Subcutaneous abdominal adipose tissue (tissue), 5 donors: ENCODE measurements at regions not wholly inside any gene's neighbourhood (a gene's known extent, or its start where the extent isn't known, plus 50 kb on each side); places are given as distances from the start of the nearest gene placed in this dataset.
"Not testable (repeated sequence)": the region's sequence is repeated elsewhere in the genome, so short reads cannot be mapped to it uniquely, and the experiment has no call there.

Experiments used
- H3K27ac ChIP-seq: one replicate; pipeline ENCODE4 v1.7.0; 2013; ENCODE audit warnings: low read depth, mild to moderate bottlenecking, inconsistent platforms, low read length, moderate library complexity
- H3K27me3 ChIP-seq, 5 donors: one replicate each; pipeline ENCODE4 v1.7.0; 2013; ENCODE audit warnings: low read length in 5 of 5, inconsistent platforms in 1 of 5; ENCODE audit not compliant: control insufficient read depth in 5 of 5, insufficient read depth in 4 of 5
- H3K36me3 ChIP-seq, 5 donors: one replicate each; pipeline ENCODE4 v1.7.0; 2013; ENCODE audit warnings: low read length in 5 of 5; ENCODE audit not compliant: control insufficient read depth in 5 of 5, insufficient read depth in 5 of 5
- H3K4me1 ChIP-seq, 5 donors: one replicate each; pipeline ENCODE4 v1.7.0; 2013; ENCODE audit warnings: low read length in 5 of 5, mild to moderate bottlenecking in 3 of 5, moderate library complexity in 1 of 5; ENCODE audit not compliant: control insufficient read depth in 5 of 5, insufficient read depth in 5 of 5
- H3K4me3 ChIP-seq, 5 donors: one replicate each; pipeline ENCODE4 v1.7.0; 2013; ENCODE audit warnings: low read length in 5 of 5, low read depth in 1 of 5
- H3K9ac ChIP-seq, 5 donors: one replicate each; pipeline ENCODE4 v1.7.0; 2013; ENCODE audit warnings: low read length in 5 of 5, mild to moderate bottlenecking in 4 of 5, moderate library complexity in 3 of 5
- H3K9me3 ChIP-seq, 5 donors: one replicate each; pipeline ENCODE4 v1.7.0; 2013; ENCODE audit warnings: low read length in 5 of 5; ENCODE audit not compliant: control insufficient read depth in 5 of 5
- donor health status: healthy.
- donor health status: healthy.
- donor health status: healthy.
- donor health status: healthy.
- donor health status: healthy.

GRCh38 chr2:40665493-40666232 lies 213.8 kb upstream of the SLC8A1 start:
- Histone ChIP-seq H3K27ac (no peak overlapping the region), H3K9me3 (no peaks in the 10 kb centered on the region), H3K27me3 (no peaks in the 10 kb centered on the region), H3K4me1 (peaks cover 0 to 8% (median 0%) of the 10 kb centered on the region in 5 donors), H3K4me3 (no peak overlapping the region), H3K36me3 (no peaks in the 10 kb centered on the region), H3K9ac (no peak overlapping the region)

DNA sequence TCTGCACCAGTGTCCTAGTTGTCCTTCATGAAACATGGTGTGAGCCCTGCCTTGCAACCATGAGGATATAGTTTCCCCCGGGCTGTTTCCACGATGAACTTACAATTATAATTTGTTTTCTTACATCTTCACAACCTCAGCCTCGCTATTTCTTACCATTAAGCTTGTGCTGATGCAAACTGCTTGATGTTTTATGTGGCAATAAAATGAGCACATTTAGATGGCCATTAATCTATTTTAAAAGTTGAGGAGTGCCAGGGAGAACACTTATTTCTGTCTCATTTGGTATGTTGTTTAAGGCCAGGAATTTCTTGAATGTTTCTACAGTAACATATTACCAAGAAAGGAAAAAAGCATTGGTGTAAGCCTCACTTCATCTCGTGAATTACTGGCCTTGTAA lies 214.5 kb upstream of the SLC8A1 start:
- Histone ChIP-seq H3K36me3 (no peaks in the 10 kb centered on the region), H3K9ac (no peak overlapping the region), H3K9me3 (no peaks in the 10 kb centered on the region), H3K27me3 (no peaks in the 10 kb centered on the region), H3K27ac (no peak overlapping the region), H3K4me1 (peaks cover 0 to 8% (median 0%) of the 10 kb centered on the region in 5 donors), H3K4me3 (no peak overlapping the region)

DNA sequence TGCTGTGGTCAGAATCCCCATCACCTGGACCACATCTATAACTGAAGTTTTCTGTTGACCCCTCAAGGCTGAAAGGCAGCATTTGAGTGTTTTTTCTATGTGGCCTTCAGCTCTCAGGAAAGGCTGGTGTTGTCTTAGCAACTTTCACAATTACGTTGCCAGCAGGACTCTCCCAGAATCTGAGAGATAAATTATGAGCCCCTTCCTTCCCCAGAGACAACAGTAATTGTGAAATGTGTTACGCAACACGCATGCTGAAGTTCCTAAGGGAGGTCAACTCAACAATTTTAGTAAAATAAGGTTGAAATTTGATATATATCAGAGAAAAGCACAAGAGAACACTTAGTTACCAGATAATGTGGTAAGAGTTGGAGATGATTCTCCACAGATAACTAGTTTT lies 216.5 kb upstream of the SLC8A1 start:
- no peak overlapping the region for H3K9ac ChIP-seq
- H3K4me1 ChIP-seq = peaks cover 0 to 8% (median 0%) of the 10 kb centered on the region in 5 donors
- H3K27ac ChIP-seq = peak overlapping the region; percentile 28

GRCh38 chr2:40676134-40676790 lies 224.4 kb upstream of the SLC8A1 start:
- not testable (repeated sequence) for H3K9me3 ChIP-seq, H3K27me3 ChIP-seq, H3K4me1 ChIP-seq, H3K27ac ChIP-seq, H3K36me3 ChIP-seq, H3K4me3 ChIP-seq, H3K9ac ChIP-seq

More for the DNA sequence above, 216.5 kb upstream of the SLC8A1 start:
- no peaks in the 10 kb centered on the region for H3K9me3 ChIP-seq
- H3K27me3 ChIP-seq = no peaks in the 10 kb centered on the region
- no peaks in the 10 kb centered on the region for H3K36me3 ChIP-seq
- no peak overlapping the region for H3K4me3 ChIP-seq

- peaks cover 0 to 4% (median 0%) of the 10 kb centered on the region in 5 donors for H3K4me1 ChIP-seq
- peak overlapping the region in 4 of 5 donors; percentile 28 to 63 (median 38) for H3K4me3 ChIP-seq
- no peaks in the 10 kb centered on the region for H3K36me3 ChIP-seq
- H3K27me3 ChIP-seq = no peaks in the 10 kb centered on the region
- no peak overlapping the region for H3K9ac ChIP-seq
- H3K27ac ChIP-seq = no peak overlapping the region
- H3K9me3 ChIP-seq = peaks cover 0 to 7% (median 0%) of the 10 kb centered on the region in 5 donors
These were observed 228.7 kb upstream of the SLC8A1 start for GRCh38 chr2:40680547-40680946.

- no peaks in the 10 kb centered on the region for H3K9me3 ChIP-seq
- H3K36me3 ChIP-seq = no peaks in the 10 kb centered on the region
- H3K4me3 ChIP-seq = no peak overlapping the region
- no peaks in the 10 kb centered on the region for H3K27me3 ChIP-seq
- H3K27ac ChIP-seq = no peak overlapping the region
- H3K4me1 ChIP-seq = no peaks in the 10 kb centered on the region
- H3K9ac ChIP-seq = no peak overlapping the region
These were observed 238.1 kb upstream of the SLC8A1 start for GRCh38 chr2:40690036-40690435.

DNA sequence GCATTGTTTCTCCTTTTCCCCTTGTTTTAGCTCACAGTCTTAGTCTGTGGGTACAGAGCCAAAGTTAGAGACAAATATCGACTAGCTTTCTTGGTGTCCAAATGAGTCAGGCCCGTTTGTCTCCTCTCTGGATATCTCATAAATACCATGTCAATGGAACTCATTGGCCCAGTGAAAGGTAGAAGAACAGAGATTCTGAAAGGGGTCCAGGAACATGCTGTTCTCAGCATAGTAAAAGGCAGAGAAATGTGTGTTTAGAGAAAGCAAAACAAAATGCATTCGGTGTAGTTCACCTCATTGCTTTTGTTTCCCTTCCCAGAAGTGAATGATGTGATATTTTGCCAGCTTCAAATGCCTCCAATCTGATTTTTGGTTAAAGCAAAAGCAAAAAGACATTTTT lies 238.6 kb upstream of the SLC8A1 start:
- no peak overlapping the region for H3K9ac ChIP-seq
- H3K4me3 ChIP-seq = no peak overlapping the region
- H3K4me1 ChIP-seq = no peaks in the 10 kb centered on the region
- H3K36me3 ChIP-seq = no peaks in the 10 kb centered on the region
- H3K9me3 ChIP-seq = no peaks in the 10 kb centered on the region
- H3K27me3 ChIP-seq = no peaks in the 10 kb centered on the region
- no peak overlapping the region for H3K27ac ChIP-seq

DNA sequence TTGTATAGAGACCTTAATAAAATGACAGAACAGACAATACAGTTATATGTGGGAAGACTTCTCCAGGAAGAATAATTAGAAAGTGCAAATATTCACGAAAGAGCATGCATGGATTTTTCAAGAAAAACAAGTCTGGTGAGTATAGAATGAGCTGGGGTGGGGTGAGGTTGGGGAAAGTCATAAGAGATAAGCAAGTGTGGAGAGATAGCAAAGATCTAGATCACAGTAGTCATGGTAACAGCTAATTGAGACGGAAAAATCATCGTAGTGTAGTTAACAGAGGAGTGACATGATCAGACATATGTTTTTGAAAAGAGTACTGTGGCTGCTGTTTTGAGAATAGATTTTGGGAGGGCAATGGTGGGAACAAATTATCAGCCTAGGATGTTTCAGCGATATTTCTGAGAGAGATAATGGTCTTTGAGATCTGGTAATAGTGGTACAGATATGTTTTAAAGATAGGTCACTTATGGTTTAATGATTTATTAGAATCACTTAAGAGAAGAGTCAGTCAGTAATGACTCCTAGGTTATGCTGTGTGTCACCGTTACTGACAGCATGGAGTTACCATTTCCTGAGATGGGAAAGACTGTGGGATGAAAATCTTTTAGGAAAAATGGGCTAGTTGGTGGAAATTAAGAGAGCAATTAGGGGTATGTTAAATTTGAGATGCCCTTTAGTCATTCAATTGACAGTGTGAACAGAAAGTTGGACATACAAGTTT lies 248.5 kb upstream of the SLC8A1 start:
- no peaks in the 10 kb centered on the region for H3K9me3 ChIP-seq
- H3K4me3 ChIP-seq = no peak overlapping the region
- H3K4me1 ChIP-seq = no peaks in the 10 kb centered on the region
- no peaks in the 10 kb centered on the region for H3K27me3 ChIP-seq
- H3K27ac ChIP-seq = no peak overlapping the region
- no peak overlapping the region for H3K9ac ChIP-seq
- no peaks in the 10 kb centered on the region for H3K36me3 ChIP-seq

- H3K9me3 ChIP-seq, H3K27ac ChIP-seq, H3K4me1 ChIP-seq, H3K4me3 ChIP-seq, H3K36me3 ChIP-seq, H3K27me3 ChIP-seq, H3K9ac ChIP-seq: not testable (repeated sequence)
These were observed 260.5 kb upstream of the SLC8A1 start for GRCh38 chr2:40712197-40712894.

- Histone ChIP-seq H3K27ac (no peak overlapping the region), H3K4me1 (no peaks in the 10 kb centered on the region)
These were observed 265.0 kb upstream of the SLC8A1 start for GRCh38 chr2:40716879-40717278.

More at GRCh38 chr2:40716879-40717278, 265.0 kb upstream of the SLC8A1 start:
- Histone ChIP-seq H3K4me3 (no peak overlapping the region), H3K9ac (no peak overlapping the region), H3K9me3 (no peaks in the 10 kb centered on the region), H3K36me3 (no peaks in the 10 kb centered on the region), H3K27me3 (no peaks in the 10 kb centered on the region)
